Endodermal cell (in vitro differentiated cells): ENCODE measurements at regions not wholly inside any gene's neighbourhood (a gene's known extent, or its start where the extent isn't known, plus 50 kb on each side); places are given as distances from the start of the nearest gene placed in this dataset.

Experiments
- DNase-seq: peaks from one replicate; pipeline ENCODE4 v3.0.0-alpha.2; 2017
- H3K27ac ChIP-seq: 2 replicates; pipeline ENCODE4 v1.5.1; 2013; ENCODE audit warnings: mild to moderate bottlenecking, low read depth, low read length, moderate library complexity
- H3K27me3 ChIP-seq: 2 replicates; pipeline ENCODE4 v1.6.1; 2013; ENCODE audit warnings: mild to moderate bottlenecking, low read length, moderate library complexity; ENCODE audit not compliant: insufficient read depth, control insufficient read depth, poor library complexity, severe bottlenecking
- H3K36me3 ChIP-seq: 2 replicates; pipeline ENCODE4 v1.7.0; 2013; ENCODE audit warnings: mild to moderate bottlenecking, low read length, moderate library complexity; ENCODE audit not compliant: control insufficient read depth, insufficient read depth
- H3K4me1 ChIP-seq: one replicate; pipeline ENCODE4 v1.7.0; 2013; ENCODE audit warnings: low read length; ENCODE audit not compliant: control insufficient read depth, insufficient read depth
- H3K4me3 ChIP-seq: 2 replicates; pipeline ENCODE4 v1.5.1; 2013; ENCODE audit warnings: mild to moderate bottlenecking, low read length, moderate library complexity
- H3K9ac ChIP-seq: 2 replicates; pipeline ENCODE4 v1.6.1; 2013; ENCODE audit warnings: mild to moderate bottlenecking, low read length, moderate library complexity; ENCODE audit not compliant: poor library complexity, severe bottlenecking; ENCODE audit errors: extremely low read depth
- H3K9me3 ChIP-seq: 2 replicates; pipeline ENCODE4 v1.6.1; 2013; ENCODE audit warnings: mild to moderate bottlenecking, low read length, moderate library complexity; ENCODE audit not compliant: control insufficient read depth
- H3K27ac Mint-ChIP-seq: 2 replicates; pipeline ENCODE4 v1.8.0; 2020; ENCODE audit warnings: mixed read lengths
- H3K27me3 Mint-ChIP-seq: 2 replicates; pipeline ENCODE4 v1.8.0; 2021; ENCODE audit warnings: mild to moderate bottlenecking, mixed read lengths; ENCODE audit not compliant: insufficient read depth
- H3K36me3 Mint-ChIP-seq: 2 replicates; pipeline ENCODE4 v1.8.0; 2020; ENCODE audit warnings: low read depth, mixed read lengths
- H3K4me1 Mint-ChIP-seq: 2 replicates; pipeline ENCODE4 v1.8.0; 2020; ENCODE audit warnings: mixed read lengths
- H3K4me3 Mint-ChIP-seq: 2 replicates; pipeline ENCODE4 v1.8.0; 2020; ENCODE audit warnings: mild to moderate bottlenecking, moderate library complexity, mixed read lengths
- H3K9me3 Mint-ChIP-seq: 2 replicates; pipeline ENCODE4 v1.8.0; 2020; ENCODE audit warnings: mild to moderate bottlenecking, mixed read lengths
- CTCF ChIP-seq: fragments of 200-600 bp; sonication (generic); conservative IDR thresholded peaks from 2 replicates; pipeline ENCODE4 v1.5.0; 2021; ENCODE audit warnings: antibody characterized with exemption, mild to moderate bottlenecking
- WGBS, 2 experiments: methylation state at CpG; one replicate each; pipeline versions ENCODE4 v1.1.5 to v1.1.7; 2013; ENCODE audit warnings: missing lambda C conversion rate in 2 of 2, mixed read lengths in 1 of 2; ENCODE audit not compliant: insufficient coverage in 1 of 2, insufficient read length in 1 of 2; 5-methylcytosine and 5-hydroxymethylcytosine counted together

DNA sequence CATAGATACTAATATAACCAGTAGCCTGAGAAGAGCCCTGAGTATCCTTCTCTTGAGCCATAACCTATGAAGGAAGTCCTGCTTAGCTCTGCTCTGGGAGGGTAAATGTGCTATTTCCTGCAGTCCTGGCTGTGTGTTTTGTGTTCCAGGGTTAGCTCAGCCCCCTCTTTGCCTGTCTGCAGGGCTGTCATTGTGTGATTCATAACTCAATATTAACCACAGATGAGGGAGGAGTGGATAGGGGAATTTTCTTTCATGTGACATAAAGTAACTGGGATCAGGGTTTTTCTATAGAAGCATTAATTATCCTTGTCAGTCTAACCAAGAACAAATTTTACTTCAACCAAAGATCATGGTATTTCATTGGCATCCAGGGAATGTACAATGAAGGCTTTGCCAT lies 183.3 kb upstream of the ZBTB20 start:
- no peaks in the 10 kb centered on the region for H3K36me3 ChIP-seq
- no peaks in the 10 kb centered on the region for H3K9me3 ChIP-seq
- no peak for DNase-seq
- H3K9ac ChIP-seq: no peak overlapping the region
- Mint-ChIP-seq H3K27ac (no peak overlapping the region), H3K4me1 (peaks cover 2% of the 10 kb centered on the region), H3K27me3 (no peaks in the 10 kb centered on the region), H3K36me3 (no peaks in the 10 kb centered on the region), H3K9me3 (no peaks in the 10 kb centered on the region), H3K4me3 (no peak overlapping the region)
- no peak overlapping the region for H3K4me3 ChIP-seq
- H3K4me1 ChIP-seq: no peaks in the 10 kb centered on the region
- TF ChIP-seq CTCF: no peak
- H3K27me3 ChIP-seq: no peaks in the 10 kb centered on the region
- no peak overlapping the region for H3K27ac ChIP-seq

GRCh38 chr3:115332998-115333397 lies 185.9 kb upstream of the ZBTB20 start:
- Mint-ChIP-seq H3K4me1 (peaks cover 2% of the 10 kb centered on the region), H3K27me3 (no peaks in the 10 kb centered on the region), H3K9me3 (no peaks in the 10 kb centered on the region), H3K4me3 (no peak overlapping the region), H3K27ac (no peak overlapping the region), H3K36me3 (no peaks in the 10 kb centered on the region)
- TF ChIP-seq CTCF: no peak
- Histone ChIP-seq H3K4me1 (no peaks in the 10 kb centered on the region), H3K27ac (no peak overlapping the region), H3K4me3 (no peak overlapping the region), H3K27me3 (no peaks in the 10 kb centered on the region), H3K36me3 (no peaks in the 10 kb centered on the region), H3K9me3 (no peaks in the 10 kb centered on the region), H3K9ac (no peak overlapping the region)
- no peak for DNase-seq
- 90 to 96% methylated on average over 2 of the region's 2 CpGs for WGBS, 2 experiments

DNA sequence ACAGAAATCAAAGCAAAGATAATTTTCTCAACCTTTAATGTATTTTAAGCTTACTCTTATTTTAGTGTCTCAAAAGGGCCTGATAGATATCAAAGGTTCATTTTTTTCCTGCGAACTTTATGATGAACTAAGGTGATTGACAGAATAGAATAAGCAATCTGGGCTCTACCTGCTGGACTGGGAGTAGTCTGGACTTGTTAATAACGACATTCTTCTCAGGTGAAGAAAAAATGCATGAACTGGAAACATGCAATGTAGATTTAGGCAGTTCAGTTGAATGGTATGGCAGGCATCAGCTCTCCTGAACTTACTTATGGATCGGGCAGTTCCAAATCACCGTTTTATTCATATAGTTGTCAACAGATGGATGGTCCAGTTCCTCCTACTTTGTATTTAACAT lies 189.7 kb upstream of the ZBTB20 start:
- no peak for DNase-seq
- no peak overlapping the region for H3K4me3 ChIP-seq
- no peaks in the 10 kb centered on the region for H3K4me1 ChIP-seq
- H3K27ac ChIP-seq: no peak overlapping the region
- H3K9me3 Mint-ChIP-seq: no peaks in the 10 kb centered on the region
- H3K36me3 ChIP-seq: no peaks in the 10 kb centered on the region
- H3K9me3 ChIP-seq: no peaks in the 10 kb centered on the region
- H3K27ac Mint-ChIP-seq: no peak overlapping the region
- no peak for TF ChIP-seq CTCF
- no peaks in the 10 kb centered on the region for H3K27me3 ChIP-seq
- H3K36me3 Mint-ChIP-seq: no peaks in the 10 kb centered on the region
- H3K4me1 Mint-ChIP-seq: peaks cover 5% of the 10 kb centered on the region
- H3K27me3 Mint-ChIP-seq: no peaks in the 10 kb centered on the region
- WGBS, 2 experiments: 82 to 88% methylated on average over 4 of the region's 4 CpGs
- no peak overlapping the region for H3K4me3 Mint-ChIP-seq
- H3K9ac ChIP-seq: no peak overlapping the region
